HG02885 (cell line): ENCODE measurements at regions not wholly inside any gene's neighbourhood (a gene's known extent, or its start where the extent isn't known, plus 50 kb on each side); places are given as distances from the start of the nearest gene placed in this dataset.
"Not testable (repeated sequence)": the region's sequence is repeated elsewhere in the genome, so short reads cannot be mapped to it uniquely, and the experiment has no call there.

ENCODE experiments used
- ATAC-seq: cut with Tn5 transposase; IDR thresholded peaks from one replicate; pipeline ENCODE4 v1.9.1; 2021; ENCODE audit warnings: mild to moderate bottlenecking; ENCODE audit not compliant: unreplicated experiment, poor library complexity

- no peak for ATAC-seq
These were observed 554.6 kb upstream of the RGMB start for GRCh38 chr5:98218838-98219237.

GRCh38 chr5:98227489-98227888 is 546.0 kb upstream of the RGMB start:
- no peak for ATAC-seq

GRCh38 chr5:98231089-98231488 is 542.4 kb upstream of the RGMB start:
- ATAC-seq = no peak

GRCh38 chr5:98237794-98238193 is 535.7 kb upstream of the RGMB start:
- ATAC-seq = not testable (repeated sequence)

- no peak for ATAC-seq
These were observed 529.5 kb upstream of the RGMB start for GRCh38 chr5:98243972-98244371.

DNA sequence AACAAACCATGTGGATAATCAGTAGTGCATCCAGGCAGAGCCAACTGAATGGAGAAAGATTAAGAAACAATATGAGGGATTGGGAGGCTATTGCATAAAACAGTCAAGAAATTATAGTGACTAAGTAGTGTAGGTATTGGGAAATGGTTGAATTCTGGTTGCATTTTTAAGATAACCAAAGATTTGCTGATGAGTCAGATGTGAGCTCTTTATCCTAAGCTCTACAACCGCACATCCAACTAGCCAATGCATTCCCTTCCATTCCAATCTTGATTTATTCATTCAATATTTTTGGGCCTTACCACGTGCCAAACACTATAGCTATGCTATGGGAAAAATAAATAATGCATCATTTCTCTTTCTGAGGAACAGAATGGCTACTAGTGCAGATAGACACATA is 524.5 kb upstream of the RGMB start:
- ATAC-seq = no peak

DNA sequence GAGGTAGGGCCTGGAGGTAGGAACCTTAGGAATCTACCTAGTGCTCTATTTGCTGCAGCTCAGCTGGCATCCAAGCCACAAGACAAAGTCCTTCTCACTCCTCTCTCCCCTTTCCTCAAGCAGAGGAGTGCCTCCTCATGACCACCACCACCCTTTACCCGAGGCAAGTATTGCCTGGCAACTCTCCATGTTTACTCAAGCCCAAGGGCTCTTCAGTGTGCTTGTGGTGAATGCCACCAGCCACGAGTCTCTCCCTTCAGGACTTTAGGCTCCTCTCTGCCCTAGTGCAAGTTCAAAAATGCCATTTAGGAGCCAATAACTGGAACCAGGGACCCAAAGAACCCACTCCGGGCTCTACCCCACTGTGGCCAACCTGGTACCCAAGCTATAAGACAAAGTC is 514.5 kb upstream of the RGMB start:
- ATAC-seq = no peak

DNA sequence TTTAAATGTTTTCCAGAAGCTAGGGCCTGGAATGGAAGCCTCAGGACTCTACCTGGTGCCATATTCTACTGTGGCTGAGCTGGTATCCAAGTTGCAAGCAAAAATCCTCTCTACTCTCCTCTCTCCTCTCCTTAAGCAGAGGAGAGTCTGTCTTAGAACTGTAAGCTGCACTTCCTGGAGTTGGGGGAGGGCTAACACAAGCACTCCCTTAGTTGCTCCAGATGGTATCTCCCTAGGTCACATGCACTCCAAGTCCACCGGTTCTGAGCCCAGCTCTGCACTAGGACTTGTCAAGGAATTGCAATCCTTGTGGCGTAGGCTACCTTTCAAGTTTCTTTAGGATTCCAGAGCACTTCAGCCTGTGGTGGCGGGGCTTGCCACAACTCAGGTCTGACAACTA is 513.9 kb upstream of the RGMB start:
- no peak for ATAC-seq

- no peak for ATAC-seq
These were observed 510.4 kb upstream of the RGMB start for GRCh38 chr5:98263084-98263483.

DNA sequence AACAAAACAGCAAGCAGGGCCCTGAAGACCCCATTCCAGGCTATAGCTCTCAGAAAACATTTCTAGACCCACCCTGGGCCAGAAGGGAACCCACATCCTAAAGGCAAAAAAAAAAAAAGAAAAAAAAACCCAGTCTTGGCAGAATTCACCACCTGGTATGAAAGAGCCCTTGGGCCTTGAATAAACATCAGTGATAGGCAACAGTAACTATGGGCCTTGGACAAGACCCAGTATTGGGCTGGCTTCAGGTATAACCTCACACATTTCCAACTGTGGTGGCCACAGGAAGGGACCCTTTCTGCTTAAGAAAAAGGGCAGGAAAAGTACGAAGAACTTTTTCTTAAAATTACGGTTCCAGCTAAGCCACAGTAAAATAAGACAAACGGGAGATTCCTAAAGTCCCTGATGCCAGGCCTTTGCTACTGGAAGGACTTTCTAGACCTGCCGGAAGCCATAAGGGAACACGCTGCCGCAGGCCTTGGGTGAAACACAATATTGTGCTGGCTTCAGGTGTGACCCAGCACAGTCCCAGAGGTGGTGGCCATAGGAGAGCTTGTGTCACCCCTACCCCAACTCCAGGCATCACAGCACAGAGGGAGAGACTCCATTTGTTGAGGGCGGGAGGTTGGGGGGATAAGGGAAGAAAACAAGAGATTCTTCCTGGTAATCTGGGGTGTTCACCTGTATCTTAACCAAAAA is 505.2 kb upstream of the RGMB start:
- ATAC-seq = no peak

GRCh38 chr5:98275980-98276379 is 497.5 kb upstream of the RGMB start:
- ATAC-seq = no peak

GRCh38 chr5:98282521-98282920 is 490.9 kb upstream of the RGMB start:
- no peak for ATAC-seq

DNA sequence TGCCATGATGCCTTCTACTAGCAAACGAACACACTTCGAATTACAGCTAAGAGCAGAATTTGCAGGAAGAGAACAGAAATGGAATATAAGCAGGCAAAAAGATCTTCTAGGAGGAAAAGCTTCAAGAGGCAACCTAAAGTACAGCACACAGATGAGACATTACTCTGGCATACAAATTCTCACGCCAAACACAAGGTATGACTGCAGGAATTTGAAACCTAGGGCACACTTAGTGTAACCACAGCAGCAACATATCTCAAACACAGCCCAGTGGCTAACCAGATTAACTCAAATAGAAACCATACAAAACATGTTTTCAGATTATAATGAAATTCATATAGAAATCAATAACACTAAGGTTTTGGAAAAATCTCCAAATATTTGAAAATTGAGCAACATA is 481.0 kb upstream of the RGMB start:
- ATAC-seq = no peak

- ATAC-seq = no peak
These were observed 477.0 kb upstream of the RGMB start for GRCh38 chr5:98296426-98296825.

DNA sequence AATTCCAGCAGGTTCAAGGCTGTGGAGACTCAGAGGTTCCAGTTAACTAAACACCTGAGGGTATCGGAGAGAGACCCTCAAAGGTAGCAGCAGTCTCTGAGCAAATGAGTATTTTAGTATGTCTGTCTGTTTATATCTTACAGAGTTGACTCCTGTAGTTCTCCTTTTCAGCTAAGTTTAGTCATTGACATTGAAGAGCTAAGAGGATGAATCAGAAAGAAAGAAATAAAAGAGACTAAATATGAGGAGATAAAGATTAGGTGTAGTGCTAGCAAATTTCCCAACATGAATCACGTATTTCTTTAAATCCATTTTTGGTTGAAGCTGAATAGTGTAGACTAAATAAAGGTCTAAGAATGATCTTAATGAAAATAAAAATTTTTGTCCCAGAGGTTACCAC is 474.0 kb upstream of the RGMB start:
- no peak for ATAC-seq

DNA sequence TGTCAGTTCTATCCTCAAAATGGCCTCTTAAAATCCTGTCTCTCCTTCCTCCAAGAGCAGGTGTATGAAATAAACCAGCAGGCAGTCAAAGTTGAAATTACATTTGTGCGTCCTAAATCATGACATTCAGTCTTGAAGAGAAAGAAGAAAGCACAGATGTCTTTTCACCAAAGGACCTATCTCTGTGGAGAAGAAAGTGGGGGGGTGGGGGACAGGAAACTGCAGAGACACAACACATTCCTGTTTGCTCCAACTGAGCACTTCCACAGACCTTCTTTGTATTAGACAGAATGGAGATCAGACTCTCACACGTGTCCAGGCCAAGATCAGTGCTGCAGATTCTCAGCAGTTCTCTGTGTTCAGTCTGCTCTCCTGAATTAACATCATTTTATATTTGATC is 471.9 kb upstream of the RGMB start:
- ATAC-seq = no peak

GRCh38 chr5:98307811-98308210 is 465.7 kb upstream of the RGMB start:
- ATAC-seq = no peak

GRCh38 chr5:98308231-98308630 is 465.2 kb upstream of the RGMB start:
- ATAC-seq = no peak

DNA sequence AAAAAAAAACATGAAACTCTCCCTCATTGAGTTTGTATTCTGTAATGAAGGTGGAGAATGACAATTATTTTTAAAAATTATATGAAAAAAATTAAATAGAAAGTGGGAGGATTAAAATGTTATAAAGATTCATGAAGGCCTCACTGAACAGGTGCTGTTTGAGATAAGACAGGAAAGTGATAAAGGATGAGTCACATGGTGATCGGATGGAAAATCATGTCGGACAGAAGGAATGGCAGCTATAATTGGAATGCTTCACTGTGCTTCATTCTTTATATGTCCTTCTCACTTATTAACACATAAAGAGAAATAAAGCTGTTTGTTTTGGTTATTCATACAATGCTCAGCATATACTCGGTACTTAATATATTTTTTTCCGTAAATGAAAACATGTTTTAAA is 464.5 kb upstream of the RGMB start:
- ATAC-seq = no peak

GRCh38 chr5:98309785-98310598 is 463.5 kb upstream of the RGMB start:
- ATAC-seq = peak; percentile 89

GRCh38 chr5:98314292-98314691 is 459.2 kb upstream of the RGMB start:
- no peak for ATAC-seq

DNA sequence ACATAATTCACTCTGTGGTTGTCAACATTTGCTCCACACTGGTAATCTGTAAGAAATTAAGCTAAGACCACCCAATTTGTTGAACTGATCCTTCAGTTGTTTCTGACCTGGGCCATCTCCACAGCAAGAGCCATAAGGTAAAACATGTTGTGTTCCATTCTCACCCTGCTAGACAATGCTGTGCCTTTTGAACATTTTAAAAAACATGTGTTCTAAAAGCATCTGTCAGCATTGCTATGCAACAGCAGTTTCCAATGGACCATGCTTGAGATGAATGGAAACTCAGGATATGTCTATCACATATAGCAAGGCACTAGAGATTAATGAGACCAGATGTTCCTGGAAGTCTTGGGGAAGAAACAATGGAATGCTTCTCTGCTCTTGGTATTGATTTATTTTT is 455.1 kb upstream of the RGMB start:
- ATAC-seq = no peak
